IMR-90 (cell line): ENCODE measurements at regions not wholly inside any gene's neighbourhood (a gene's known extent, or its start where the extent isn't known, plus 50 kb on each side); places are given as distances from the start of the nearest gene placed in this dataset.

Experiments used
- ATAC-seq: fragments of 200-7000 bp; cut with Tn5 transposase; 2 replicates; pipeline ENCODE4 v1.9.1; 2020; ENCODE audit warnings: low read depth, mild to moderate bottlenecking, moderate library complexity
- BruUV-seq: library from RNA; stranded (reverse); fragments of 400-500 nt; replicated peaks from 2 replicates; lab custom pipeline; 2021; lab: Mats Ljungman, UMichigan
- CTCF ChIA-PET: fragments of 300-600 bp; formaldehyde crosslinking; extraction: SDS; loops from one replicate; lab custom pipeline; 2021; ENCODE audit warnings: antibody characterized with exemption; lab: Yijun Ruan, JAX
- POLR2A ChIA-PET: fragments of 300-600 bp; sonication (Branson Sonifier 250); formaldehyde crosslinking; loops from one replicate; lab custom pipeline; 2022; ENCODE audit warnings: antibody characterized with exemption; ENCODE audit not compliant: unreplicated experiment; lab: Charles Lee
- DNase-seq: peaks from one replicate; pipeline ENCODE4 v3.0.0; 2013
- H2AFZ ChIP-seq: replicated peaks from 2 replicates; pipeline ENCODE3; 2013; ENCODE audit warnings: low read length, mild to moderate bottlenecking; ENCODE audit not compliant: poor library complexity
- H2AK5ac ChIP-seq: 2 replicates; pipeline ENCODE4 v1.6.1; 2013; ENCODE audit warnings: low read depth, low read length, inconsistent platforms
- H2AK9ac ChIP-seq: replicated peaks from 2 replicates; pipeline ENCODE3; 2013; ENCODE audit warnings: mild to moderate bottlenecking, low read depth, low read length, moderate library complexity; ENCODE audit not compliant: poor library complexity
- H2BK120ac ChIP-seq: 2 replicates; pipeline ENCODE4 v1.6.1; 2013; ENCODE audit warnings: low read depth, low read length, inconsistent platforms
- H2BK15ac ChIP-seq: 3 replicates; pipeline ENCODE4 v1.6.1; 2013; ENCODE audit warnings: low read depth, low read length, inconsistent platforms
- H2BK20ac ChIP-seq: 2 replicates; pipeline ENCODE4 v1.6.1; 2013; ENCODE audit warnings: low read depth, mild to moderate bottlenecking, inconsistent platforms, low read length, moderate library complexity
- H2BK5ac ChIP-seq: 2 replicates; pipeline ENCODE4 v1.6.1; 2013; ENCODE audit warnings: mild to moderate bottlenecking, low read depth, low read length, inconsistent platforms; ENCODE audit not compliant: poor library complexity, severe bottlenecking
- H3K14ac ChIP-seq: replicated peaks from 2 replicates; pipeline ENCODE4 v1.6.1; 2013; ENCODE audit warnings: low read depth, low read length, inconsistent platforms
- H3K18ac ChIP-seq: 2 replicates; pipeline ENCODE4 v1.6.1; 2013; ENCODE audit warnings: low read depth, low read length, control low read depth
- H3K23ac ChIP-seq: 2 replicates; pipeline ENCODE4 v1.6.1; 2013; ENCODE audit warnings: low read depth, low read length, inconsistent platforms
- H3K27ac ChIP-seq: 2 replicates; pipeline ENCODE4 v1.5.1; 2013; ENCODE audit warnings: mild to moderate bottlenecking, control low read depth, low read length; ENCODE audit not compliant: insufficient read depth
- H3K27me3 ChIP-seq: 2 replicates; pipeline ENCODE4 v1.6.1; 2013; ENCODE audit warnings: low read length; ENCODE audit not compliant: control insufficient read depth, insufficient read depth
- H3K36me3 ChIP-seq: 2 replicates; pipeline ENCODE4 v1.6.1; 2013; ENCODE audit warnings: low read length, mixed read lengths; ENCODE audit not compliant: control insufficient read depth, insufficient read depth
- H3K4ac ChIP-seq: 2 replicates; pipeline ENCODE4 v1.6.1; 2013; ENCODE audit warnings: low read depth, low read length, inconsistent platforms
- H3K4me1 ChIP-seq: 2 replicates; pipeline ENCODE4 v1.6.1; 2013; ENCODE audit warnings: low read length, mixed read lengths; ENCODE audit not compliant: control insufficient read depth, insufficient read depth
- H3K4me2 ChIP-seq: 2 replicates; pipeline ENCODE4 v1.6.1; 2013; ENCODE audit warnings: low read depth, mild to moderate bottlenecking, control low read depth, low read length, moderate library complexity
- H3K4me3 ChIP-seq: 2 replicates; pipeline ENCODE4 v1.5.1; 2013; ENCODE audit warnings: low read depth, mild to moderate bottlenecking, control low read depth, low read length, moderate library complexity; ENCODE audit not compliant: insufficient read depth
- H3K56ac ChIP-seq: 2 replicates; pipeline ENCODE4 v1.6.1; 2013; ENCODE audit warnings: low read length, inconsistent platforms; ENCODE audit not compliant: insufficient read depth; ENCODE audit errors: extremely low read depth
- H3K79me1 ChIP-seq, 2 experiments: 2 replicates each; pipeline ENCODE4 v1.6.1; 2013; ENCODE audit warnings: low read length in 2 of 2, inconsistent platforms in 1 of 2, low read depth in 1 of 2
- H3K9ac ChIP-seq: 2 replicates; pipeline ENCODE4 v1.6.1; 2013; ENCODE audit warnings: low read depth, low read length, control low read depth
- H3K9me1 ChIP-seq: 2 replicates; pipeline ENCODE4 v1.6.1; 2013; ENCODE audit warnings: low read length, inconsistent platforms; ENCODE audit not compliant: insufficient read depth
- H3K9me3 ChIP-seq: 2 replicates; pipeline ENCODE4 v1.6.1; 2013; ENCODE audit warnings: low read length; ENCODE audit not compliant: control insufficient read depth, insufficient read depth
- H4K20me1 ChIP-seq: 2 replicates; pipeline ENCODE4 v1.6.1; 2013; ENCODE audit warnings: low read length, inconsistent platforms; ENCODE audit not compliant: insufficient read depth
- H4K5ac ChIP-seq: 2 replicates; pipeline ENCODE4 v1.6.1; 2013; ENCODE audit warnings: mild to moderate bottlenecking, low read depth, low read length, control low read depth
- H4K8ac ChIP-seq, 2 experiments: 2 replicates each; pipeline ENCODE4 v1.6.1; 2013; ENCODE audit warnings: low read depth in 2 of 2, low read length in 2 of 2, control low read depth in 1 of 2, inconsistent platforms in 1 of 2
- H4K91ac ChIP-seq: 2 replicates; pipeline ENCODE4 v1.6.1; 2013; ENCODE audit warnings: low read depth, low read length, inconsistent platforms; ENCODE audit not compliant: insufficient read depth
- CEBPB ChIP-seq: IDR thresholded peaks from 2 replicates; pipeline ENCODE4 v1.6.1; 2012; ENCODE audit warnings: low read depth, low read length, improper control_type of control experiment
- CTCF ChIP-seq: conservative IDR thresholded peaks from 2 replicates; pipeline ENCODE4 v1.5.1; 2012; ENCODE audit warnings: mild to moderate bottlenecking, low read depth, low read length, improper control_type of control experiment
- SMC3 ChIP-seq: fragments of 150-350 bp; IDR thresholded peaks from 2 replicates; pipeline ENCODE4 v1.6.1; 2016; ENCODE audit warnings: low read depth, mild to moderate bottlenecking, antibody characterized with exemption, low read length, moderate library complexity
- WGBS, 2 experiments: methylation state at CpG; one replicate each; pipeline versions ENCODE4 v1.1.5 to v1.1.7; 2013; ENCODE audit warnings: missing lambda C conversion rate in 2 of 2; ENCODE audit not compliant: insufficient read length in 1 of 2; ENCODE audit errors: extremely low coverage in 2 of 2; 5-methylcytosine and 5-hydroxymethylcytosine counted together
- dilution Hi-C: fragments of 300-500 bp; cut with HindIII; formaldehyde crosslinking; loops from one replicate; pipeline ENCODE4 v1.14.3; 2018; ENCODE audit warnings: low sequenced_read_pairs; ENCODE audit not compliant: unreplicated experiment
- in situ Hi-C: fragments of 300-500 bp; cut with MboI; formaldehyde crosslinking; loops from 3 replicates; pipeline ENCODE4 v1.14.3; 2019; ENCODE audit warnings: low sequenced_read_pairs, inconsistent platforms, mixed read lengths
- intact Hi-C: fragments of 100-400 bp; cut with micrococcal nuclease; formaldehyde crosslinking; loops from 2 replicates; pipeline ENCODE4 v1.10.0; 2022

GRCh38 chr5:165631235-165631634 lies 2125.8 kb downstream of the MAT2B start:
- H3K79me1 ChIP-seq = no peaks in the 10 kb centered on the region
- H3K4me3 ChIP-seq = no peak overlapping the region
- no peak overlapping the region for H3K4ac ChIP-seq
- no peak overlapping the region for H3K9ac ChIP-seq
- no peak overlapping the region for H2AFZ ChIP-seq
- H4K91ac ChIP-seq = no peak overlapping the region
- no peaks in the 10 kb centered on the region; the same call in 1 of the 2 replicates for H3K9me3 ChIP-seq
- H2AK5ac ChIP-seq = no peak overlapping the region
- in situ Hi-C loops (loop anchor here (25.0 kb wide), 1 partner anchor 1931 kb away; no protein-coding TSS in a partner anchor), dilution Hi-C loops (no loop called here), intact Hi-C loops (loop anchor here (5.0 to 10.0 kb wide), 2 partner anchors 1614 to 1936 kb away; no protein-coding TSS in a partner anchor)
- no peak overlapping the region for H2BK15ac ChIP-seq
- DNase-seq (no peak), ATAC-seq (no peak)
- H3K4me2 ChIP-seq = no peak overlapping the region
- no peak overlapping the region for H4K8ac ChIP-seq
- no peaks in the 10 kb centered on the region for H3K36me3 ChIP-seq
- no CpG with 5 or more reads among the region's 1 CpG for WGBS, 2 experiments
- CTCF ChIA-PET = interaction anchor here (0.6 kb wide), 1 partner anchor 121 kb away, joined by 7 read pairs; no protein-coding TSS in a partner anchor
- H2BK20ac ChIP-seq = no peak overlapping the region
- H3K23ac ChIP-seq = no peak overlapping the region
- POLR2A ChIA-PET = no interaction called here
- H3K18ac ChIP-seq = no peak overlapping the region
- no peak overlapping the region for H2BK5ac ChIP-seq
- TF ChIP-seq SMC3 (no peak), CTCF (no peak), CEBPB (peak; percentile 65)
- H3K14ac ChIP-seq = no peak overlapping the region
- H3K27ac ChIP-seq = no peak overlapping the region
- H4K20me1 ChIP-seq = no peaks in the 10 kb centered on the region
- no peaks in the 10 kb centered on the region for H3K9me1 ChIP-seq
- no peaks in the 10 kb centered on the region for H3K27me3 ChIP-seq
- BruUV-seq = no TSS peak
- no peak overlapping the region for H3K56ac ChIP-seq
- H3K4me1 ChIP-seq = peaks cover 2% of the 10 kb centered on the region; the same call in 1 of the 2 replicates
- H4K5ac ChIP-seq = no peak overlapping the region
- no peak overlapping the region for H2BK120ac ChIP-seq
- H2AK9ac ChIP-seq = no peak overlapping the region
